Stomach (tissue), 4 donors: ENCODE measurements at regions not wholly inside any gene's neighbourhood (a gene's known extent, or its start where the extent isn't known, plus 50 kb on each side); places are given as distances from the start of the nearest gene placed in this dataset.

ENCODE experiments used
- EP300 ChIP-seq: sonication (generic); formaldehyde crosslinking; IDR thresholded peaks from one replicate; pipeline ENCODE4 v1.6.1; 2017; ENCODE audit warnings: antibody characterized with exemption
- POLR2A ChIP-seq, 4 donors: fragments of 450-650 bp; IDR thresholded peaks; one replicate each; pipeline ENCODE4 v1.6.1; 2016; ENCODE audit warnings: antibody characterized with exemption in 4 of 4, control low read depth in 2 of 4, mild to moderate bottlenecking in 1 of 4, moderate library complexity in 1 of 4
- TF ChIP-seq, protein P1 (sequence below), 7 experiments: fragments of 450-650 bp in 4 of 7; fragments of 200-600 bp in 3 of 7; sonication (generic) in 3 of 7; IDR thresholded peaks; one replicate each; pipeline ENCODE4 v1.5.1; 2016 to 2019; ENCODE audit warnings: antibody characterized with exemption in 7 of 7, control low read depth in 2 of 7, mild to moderate bottlenecking in 1 of 7

DNA sequence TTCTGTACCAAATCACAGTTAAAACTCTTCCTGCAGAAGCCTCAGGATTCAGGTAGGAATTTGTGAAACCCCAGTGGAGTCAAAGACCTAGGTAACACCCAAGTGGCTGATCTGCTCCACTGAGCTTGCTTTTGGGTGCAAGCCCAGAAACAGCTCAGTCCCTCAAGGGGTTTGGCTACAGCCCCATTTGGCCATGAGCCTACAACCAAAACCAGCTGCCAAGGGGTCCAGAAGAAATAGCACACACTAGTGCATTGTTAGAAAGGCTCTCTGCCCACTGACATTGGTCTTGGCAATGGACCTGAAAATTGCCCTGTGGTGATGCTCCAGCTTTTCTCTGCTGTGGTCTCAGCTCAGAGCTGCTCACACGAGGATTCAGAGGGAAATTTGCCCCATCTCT is 577.4 kb upstream of the INTU start:
- TF ChIP-seq, protein P1, sequence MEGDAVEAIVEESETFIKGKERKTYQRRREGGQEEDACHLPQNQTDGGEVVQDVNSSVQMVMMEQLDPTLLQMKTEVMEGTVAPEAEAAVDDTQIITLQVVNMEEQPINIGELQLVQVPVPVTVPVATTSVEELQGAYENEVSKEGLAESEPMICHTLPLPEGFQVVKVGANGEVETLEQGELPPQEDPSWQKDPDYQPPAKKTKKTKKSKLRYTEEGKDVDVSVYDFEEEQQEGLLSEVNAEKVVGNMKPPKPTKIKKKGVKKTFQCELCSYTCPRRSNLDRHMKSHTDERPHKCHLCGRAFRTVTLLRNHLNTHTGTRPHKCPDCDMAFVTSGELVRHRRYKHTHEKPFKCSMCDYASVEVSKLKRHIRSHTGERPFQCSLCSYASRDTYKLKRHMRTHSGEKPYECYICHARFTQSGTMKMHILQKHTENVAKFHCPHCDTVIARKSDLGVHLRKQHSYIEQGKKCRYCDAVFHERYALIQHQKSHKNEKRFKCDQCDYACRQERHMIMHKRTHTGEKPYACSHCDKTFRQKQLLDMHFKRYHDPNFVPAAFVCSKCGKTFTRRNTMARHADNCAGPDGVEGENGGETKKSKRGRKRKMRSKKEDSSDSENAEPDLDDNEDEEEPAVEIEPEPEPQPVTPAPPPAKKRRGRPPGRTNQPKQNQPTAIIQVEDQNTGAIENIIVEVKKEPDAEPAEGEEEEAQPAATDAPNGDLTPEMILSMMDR (IDR thresholded peaks at IDR 0.05) = no peak
- TF ChIP-seq EP300 (no peak), POLR2A (IDR thresholded peaks at IDR 0.05) (no peak)
